NCI-H526 treated with DMSO at 0.1 percent for 48 hours (cell line): ENCODE measurements at regions not wholly inside any gene's neighbourhood (a gene's known extent, or its start where the extent isn't known, plus 50 kb on each side); places are given as distances from the start of the nearest gene placed in this dataset.
"Not testable (repeated sequence)": the region's sequence is repeated elsewhere in the genome, so short reads cannot be mapped to it uniquely, and the experiment has no call there.

Experiments
- DNase-seq: peaks from one replicate; lab custom pipeline; 2025; lab: John Stamatoyannopoulos, UW

- DNase-seq = no peak
These were observed 142.9 kb upstream of the TRIM24 start for GRCh38 chr7:138317044-138317596.

- no peak for DNase-seq
These were observed 135.1 kb upstream of the TRIM24 start for GRCh38 chr7:138324941-138325340.

GRCh38 chr7:138325434-138325833 lies 134.6 kb upstream of the TRIM24 start:
- DNase-seq = no peak

GRCh38 chr7:138328215-138328614 lies 131.8 kb upstream of the TRIM24 start:
- no peak for DNase-seq

- DNase-seq = not testable (repeated sequence)
These were observed 127.2 kb upstream of the TRIM24 start for GRCh38 chr7:138332850-138333249.

GRCh38 chr7:138338361-138338760 lies 121.7 kb upstream of the TRIM24 start:
- DNase-seq = no peak

GRCh38 chr7:138339229-138339628 lies 120.8 kb upstream of the TRIM24 start:
- DNase-seq = not testable (repeated sequence)

- no peak for DNase-seq
These were observed 117.1 kb upstream of the TRIM24 start for GRCh38 chr7:138342990-138343389.

GRCh38 chr7:138345567-138345966 lies 114.5 kb upstream of the TRIM24 start:
- DNase-seq = no peak

- DNase-seq = no peak
These were observed 113.1 kb upstream of the TRIM24 start for GRCh38 chr7:138346975-138347374.

- no peak for DNase-seq
These were observed 110.0 kb upstream of the TRIM24 start for GRCh38 chr7:138349841-138350700.

GRCh38 chr7:138350701-138351357 lies 109.2 kb upstream of the TRIM24 start:
- no peak for DNase-seq

GRCh38 chr7:138352570-138353461 lies 107.2 kb upstream of the TRIM24 start:
- DNase-seq = no peak

GRCh38 chr7:138354066-138354465 lies 106.0 kb upstream of the TRIM24 start:
- no peak for DNase-seq

- DNase-seq = no peak
These were observed 104.8 kb upstream of the TRIM24 start for GRCh38 chr7:138355254-138355653.

GRCh38 chr7:138358850-138359341 lies 101.2 kb upstream of the TRIM24 start:
- DNase-seq = no peak

- DNase-seq = no peak
These were observed 100.0 kb upstream of the TRIM24 start for GRCh38 chr7:138359870-138360559.

GRCh38 chr7:138363721-138364120 lies 96.3 kb upstream of the TRIM24 start:
- DNase-seq = no peak

- not testable (repeated sequence) for DNase-seq
These were observed 93.9 kb upstream of the TRIM24 start for GRCh38 chr7:138366137-138366536.

GRCh38 chr7:138366676-138367075 lies 93.4 kb upstream of the TRIM24 start:
- not testable (repeated sequence) for DNase-seq

- DNase-seq = no peak
These were observed 90.3 kb upstream of the TRIM24 start for GRCh38 chr7:138369797-138370196.
